H1 (cell line): ENCODE measurements at regions not wholly inside any gene's neighbourhood (a gene's known extent, or its start where the extent isn't known, plus 50 kb on each side); places are given as distances from the start of the nearest gene placed in this dataset.

Experiments
- CTCF ChIA-PET: fragments of 300-600 bp; sonication (Branson Sonifier 250); formaldehyde crosslinking; loops from one replicate; lab custom pipeline; 2021; ENCODE audit not compliant: partially characterized antibody; lab: Charles Lee
- POLR2A ChIA-PET: fragments of 300-600 bp; sonication (Branson Sonifier 250); formaldehyde crosslinking; loops from one replicate; lab custom pipeline; 2021; ENCODE audit warnings: inconsistent platforms; ENCODE audit not compliant: partially characterized antibody; lab: Charles Lee
- DNase-seq, 2 experiments: peaks; one replicate each; pipeline versions ENCODE4 v3.0.0 to v3.0.0-alpha.2; 2010 to 2022; ENCODE audit warnings: low spot score in 2 of 2, low read depth in 1 of 2, mixed read lengths in 1 of 2
- FAIRE-seq: peaks from 2 replicates; lab custom pipeline; 2011; peaks lifted over from hg19 to GRCh38; lab: Jason Lieb, UNC
- H2AFZ ChIP-seq: 2 replicates; pipeline ENCODE4 v1.8.1; 2012; ENCODE audit warnings: low read length, inconsistent platforms
- H2AK5ac ChIP-seq: 2 replicates; pipeline ENCODE4 v1.6.1; 2013; ENCODE audit warnings: low read depth, low read length
- H2BK120ac ChIP-seq: replicated peaks from 2 replicates; pipeline ENCODE3; 2013; ENCODE audit warnings: low read depth, low read length, inconsistent platforms
- H2BK12ac ChIP-seq: 2 replicates; pipeline ENCODE4 v1.6.1; 2013; ENCODE audit warnings: low read depth, low read length
- H2BK15ac ChIP-seq: 2 replicates; pipeline ENCODE4 v1.6.1; 2013; ENCODE audit warnings: low read length
- H2BK20ac ChIP-seq: 2 replicates; pipeline ENCODE4 v1.6.1; 2013; ENCODE audit warnings: low read length
- H2BK5ac ChIP-seq: 2 replicates; pipeline ENCODE4 v1.6.1; 2013; ENCODE audit warnings: low read depth, low read length
- H3K14ac ChIP-seq: 2 replicates; pipeline ENCODE4 v1.6.1; 2013; ENCODE audit warnings: inconsistent platforms; ENCODE audit not compliant: insufficient read length
- H3K18ac ChIP-seq: 2 replicates; pipeline ENCODE4 v1.6.1; 2013; ENCODE audit warnings: low read length; ENCODE audit errors: extremely low read depth
- H3K23ac ChIP-seq: 2 replicates; pipeline ENCODE4 v1.6.1; 2013; ENCODE audit warnings: inconsistent platforms; ENCODE audit not compliant: insufficient read length
- H3K23me2 ChIP-seq: 2 replicates; pipeline ENCODE4 v1.6.1; 2013; ENCODE audit warnings: low read depth, low read length
- H3K27ac ChIP-seq: 2 replicates; pipeline ENCODE4 v1.6.1; 2011; ENCODE audit warnings: low read depth, low read length, inconsistent platforms
- H3K27me3 ChIP-seq, 4 experiments: replicated peaks in 1 of 4; 1 replicate in 1 of 4; 2 replicates in 3 of 4; pipeline versions ENCODE4 v1.6.1 to v1.8.1; 2011 to 2013; ENCODE audit warnings: low read length in 3 of 4, mild to moderate bottlenecking in 3 of 4, inconsistent platforms in 2 of 4, mixed read lengths in 2 of 4, moderate library complexity in 1 of 4; ENCODE audit not compliant: control insufficient read depth in 3 of 4, insufficient read depth in 3 of 4; ENCODE audit errors: extremely low read depth in 1 of 4
- H3K36me3 ChIP-seq, 4 experiments: 2 replicates each; pipeline versions ENCODE4 v1.6.1 to v1.8.1; 2011 to 2013; ENCODE audit warnings: mild to moderate bottlenecking in 4 of 4, low read length in 3 of 4, moderate library complexity in 2 of 4, control low read depth in 1 of 4, inconsistent platforms in 1 of 4; ENCODE audit not compliant: insufficient read depth in 4 of 4, control insufficient read depth in 2 of 4
- H3K4ac ChIP-seq: replicated peaks from 2 replicates; pipeline ENCODE3; 2013; ENCODE audit warnings: low read length, low read depth, mixed read lengths, inconsistent platforms; ENCODE audit not compliant: insufficient read length
- H3K4me1 ChIP-seq, 4 experiments: replicated peaks in 1 of 4; 1 replicate in 1 of 4; 2 replicates in 3 of 4; pipeline versions ENCODE4 v1.6.1 to v1.8.1; 2011 to 2013; ENCODE audit warnings: low read length in 3 of 4, inconsistent platforms in 2 of 4, mixed read lengths in 1 of 4; ENCODE audit not compliant: insufficient read depth in 4 of 4, control insufficient read depth in 3 of 4
- H3K4me2 ChIP-seq, 2 experiments: 2 replicates each; pipeline versions ENCODE4 v1.6.1 to v1.8.1; 2011 to 2013; ENCODE audit warnings: low read depth in 2 of 2, low read length in 2 of 2, control low read depth in 1 of 2, inconsistent platforms in 1 of 2, mild to moderate bottlenecking in 1 of 2; ENCODE audit not compliant: insufficient read depth in 1 of 2
- H3K4me3 ChIP-seq, 4 experiments: fragments of 200-600, 300-600 bp in 1 of 4; sonication (generic), shearing (Covaris generic), sonication (Bioruptor Twin) in 1 of 4; 2 replicates each; pipeline versions ENCODE4 v1.5.1 to v1.8.1; 2011 to 2016; ENCODE audit warnings: low read length in 4 of 4, low read depth in 3 of 4, control low read depth in 2 of 4, inconsistent platforms in 2 of 4, mild to moderate bottlenecking in 2 of 4, mixed read lengths in 1 of 4, moderate library complexity in 1 of 4; ENCODE audit not compliant: insufficient read depth in 2 of 4; ENCODE audit errors: extremely low read depth in 1 of 4
- H3K56ac ChIP-seq: replicated peaks from 2 replicates; pipeline ENCODE3; 2013; ENCODE audit warnings: low read depth, mild to moderate bottlenecking, mixed read lengths, low read length, inconsistent platforms; ENCODE audit not compliant: insufficient read length
- H3K79me1 ChIP-seq: 2 replicates; pipeline ENCODE4 v1.6.1; 2013; ENCODE audit warnings: low read depth, low read length, control low read depth
- H3K79me2 ChIP-seq, 2 experiments: 2 replicates each; pipeline versions ENCODE4 v1.6.1 to v1.8.1; 2012 to 2013; ENCODE audit warnings: low read length in 2 of 2, mild to moderate bottlenecking in 2 of 2, inconsistent platforms in 1 of 2; ENCODE audit not compliant: insufficient read depth in 2 of 2, control insufficient read depth in 1 of 2
- H3K9ac ChIP-seq, 4 experiments: replicated peaks in 1 of 4; 1 replicate in 1 of 4; 2 replicates in 3 of 4; pipeline versions ENCODE4 v1.6.1 to v1.8.1; 2011 to 2013; ENCODE audit warnings: low read depth in 3 of 4, low read length in 3 of 4, control low read depth in 2 of 4, mild to moderate bottlenecking in 2 of 4, moderate library complexity in 2 of 4, inconsistent platforms in 1 of 4; ENCODE audit errors: extremely low read depth in 1 of 4
- H3K9me3 ChIP-seq, 2 experiments: 2 replicates each; pipeline versions ENCODE4 v1.6.1 to v1.8.1; 2012 to 2013; ENCODE audit warnings: mild to moderate bottlenecking in 2 of 2, moderate library complexity in 2 of 2, control low read depth in 1 of 2, inconsistent platforms in 1 of 2, low read depth in 1 of 2, low read length in 1 of 2, mixed read lengths in 1 of 2; ENCODE audit not compliant: insufficient read depth in 2 of 2
- H4K20me1 ChIP-seq, 2 experiments: replicated peaks in 1 of 2; 2 replicates each; pipeline versions ENCODE3 to v1.8.1; 2011 to 2013; ENCODE audit warnings: inconsistent platforms in 2 of 2, low read length in 2 of 2, mild to moderate bottlenecking in 1 of 2; ENCODE audit not compliant: insufficient read depth in 2 of 2, control insufficient read depth in 1 of 2
- H4K5ac ChIP-seq: 2 replicates; pipeline ENCODE4 v1.6.1; 2013; ENCODE audit warnings: low read length, low read depth, mixed read lengths, inconsistent platforms; ENCODE audit not compliant: insufficient read length
- H4K8ac ChIP-seq: 2 replicates; pipeline ENCODE4 v1.8.0; 2013; ENCODE audit warnings: mild to moderate bottlenecking, moderate library complexity, low read length, inconsistent platforms; ENCODE audit not compliant: insufficient read depth; ENCODE audit errors: extremely low read depth
- H4K91ac ChIP-seq: replicated peaks from 2 replicates; pipeline ENCODE3; 2013; ENCODE audit warnings: low read length, mixed read lengths, inconsistent platforms; ENCODE audit not compliant: insufficient read length
- BACH1 ChIP-seq: IDR thresholded peaks from 2 replicates; pipeline ENCODE4 v1.6.1; 2012; ENCODE audit warnings: low read length, improper control_type of control experiment
- CBX5 ChIP-seq: fragments of 300-800, 300-1000 bp; sonication (generic); IDR thresholded peaks from 2 replicates; pipeline ENCODE4 v1.7.1; 2016; ENCODE audit warnings: antibody characterized with exemption, low read length, low read depth
- CHD1 ChIP-seq: IDR thresholded peaks from 2 replicates; pipeline ENCODE4 v1.6.1; 2012; ENCODE audit warnings: low read depth, low read length, improper control_type of control experiment
- CHD2 ChIP-seq: IDR thresholded peaks from 2 replicates; pipeline ENCODE4 v1.6.1; 2012; ENCODE audit warnings: low read length, improper control_type of control experiment
- EGR1 ChIP-seq: IDR thresholded peaks from 2 replicates; pipeline ENCODE4 v1.6.1; 2011; ENCODE audit warnings: low read depth, low read length, borderline replicate concordance
- EP300 ChIP-seq, 2 experiments: IDR thresholded peaks; 1 replicate in 1 of 2; 2 replicates in 1 of 2; pipeline ENCODE4 v1.6.1; 2011 to 2012; ENCODE audit warnings: low read depth in 2 of 2, low read length in 2 of 2, mild to moderate bottlenecking in 2 of 2, borderline replicate concordance in 1 of 2, inconsistent platforms in 1 of 2, moderate library complexity in 1 of 2
- EZH2 ChIP-seq: fragments of 200-600 bp; sonication (generic); IDR thresholded peaks from 2 replicates; pipeline ENCODE4 v1.7.1; 2012; ENCODE audit warnings: low read depth, mild to moderate bottlenecking, moderate library complexity, low read length, inconsistent platforms; ENCODE audit not compliant: severe bottlenecking
- JUN ChIP-seq: IDR thresholded peaks from 2 replicates; pipeline ENCODE4 v1.6.1; 2011; ENCODE audit warnings: low read depth, mild to moderate bottlenecking, improper control_type of control experiment, low read length
- KDM1A ChIP-seq: fragments of 200-600, 300-600 bp; sonication (generic); IDR thresholded peaks from 2 replicates; pipeline ENCODE4 v1.7.1; 2016; ENCODE audit warnings: mild to moderate bottlenecking, low read length, borderline replicate concordance
- KDM5A ChIP-seq: fragments of 200-600 bp; IDR thresholded peaks from 2 replicates; pipeline ENCODE4 v1.7.1; 2012; ENCODE audit warnings: mild to moderate bottlenecking, low read length, inconsistent platforms, mixed read lengths
- NANOG ChIP-seq: IDR thresholded peaks from 2 replicates; pipeline ENCODE4 v1.6.1; 2011; ENCODE audit warnings: low read length, low read depth, mild to moderate bottlenecking, inconsistent platforms; ENCODE audit not compliant: insufficient read depth, poor library complexity, severe bottlenecking
- SIRT6 ChIP-seq: IDR thresholded peaks from one replicate; pipeline ENCODE4 v1.7.1; 2012; ENCODE audit warnings: low read length, inconsistent platforms
- TAF7 ChIP-seq: optimal IDR thresholded peaks from 2 replicates; pipeline ENCODE3; 2011; ENCODE audit warnings: low read depth, mild to moderate bottlenecking, inconsistent platforms, low read length, moderate library complexity, borderline replicate concordance
- YY1 ChIP-seq: IDR thresholded peaks from 2 replicates; pipeline ENCODE4 v1.6.1; 2011; ENCODE audit warnings: low read depth, mild to moderate bottlenecking, low read length
- ZNF274 ChIP-seq: IDR thresholded peaks from 2 replicates; pipeline ENCODE4 v1.7.0; 2012; ENCODE audit warnings: low read length, borderline replicate concordance; ENCODE audit errors: extremely low read depth
- WGBS, 2 experiments: shearing (Covaris generic) in 1 of 2; methylation state at CpG; one replicate each; pipeline versions ENCODE4 v1.1.6 to v1.1.7; 2013 to 2015; ENCODE audit warnings: low lambda C conversion rate in 2 of 2, mixed read lengths in 2 of 2, inconsistent platforms in 1 of 2, low coverage in 1 of 2, missing lambda C conversion rate in 1 of 2; ENCODE audit not compliant: insufficient replicate concordance in 2 of 2, insufficient coverage in 1 of 2, insufficient read length in 1 of 2; ENCODE audit errors: extremely low coverage in 1 of 2, missing lambda C conversion rate in 1 of 2; 5-methylcytosine and 5-hydroxymethylcytosine counted together

GRCh38 chr11:93053864-93054263 is 84.4 kb downstream of the MTNR1B start:
- no peak for FAIRE-seq
- TF ChIP-seq KDM5A (no peak), CHD2 (no peak), NANOG (no peak), BACH1 (no peak), CBX5 (no peak), ZNF274 (no peak), EGR1 (no peak), EZH2 (no peak), TAF7 (no peak), YY1 (no peak), EP300 (IDR thresholded peaks at IDR 0.05; ENCODE audit: borderline replicate concordance in 1 of 2, low read depth in 2 of 2, low read length in 2 of 2) (no peak), SIRT6 (no peak), JUN (no peak), CHD1 (no peak), KDM1A (no peak)

More at GRCh38 chr11:93053864-93054263, 84.4 kb downstream of the MTNR1B start:
- no peak overlapping the region for H3K18ac ChIP-seq
- H3K9me3 ChIP-seq, result no peaks in the 10 kb centered on the region
- H3K36me3 ChIP-seq, result no peaks in the 10 kb centered on the region
- H3K79me2 ChIP-seq, result no peaks in the 10 kb centered on the region
- DNase-seq, result no peak
- no peak overlapping the region for H2AK5ac ChIP-seq
- no peak overlapping the region for H2AFZ ChIP-seq
- H4K8ac ChIP-seq, result peak overlapping the region; percentile 57; the same call in 1 of the 2 replicates
- no peaks in the 10 kb centered on the region for H3K27me3 ChIP-seq
- H4K20me1 ChIP-seq, result no peaks in the 10 kb centered on the region
- no peak overlapping the region for H2BK12ac ChIP-seq
- H3K23ac ChIP-seq, result no peak overlapping the region
- no peak overlapping the region for H3K9ac ChIP-seq
- H3K23me2 ChIP-seq, result no peaks in the 10 kb centered on the region
- H3K4me1 ChIP-seq, result no peaks in the 10 kb centered on the region
- no peak overlapping the region for H2BK120ac ChIP-seq
- H2BK15ac ChIP-seq, result no peak overlapping the region
- H3K4ac ChIP-seq, result no peak overlapping the region
- ChIA-PET CTCF (interaction anchor here (0.7 to 2.3 kb wide), 5 partner anchors 11 to 112 kb away, joined by 3 to 11 read pairs (median 4); no protein-coding TSS in a partner anchor), POLR2A (interaction anchor here (1.3 to 1.4 kb wide), 2 partner anchors 11 to 18 kb away, joined by 3 to 4 read pairs; no protein-coding TSS in a partner anchor)
- no peak overlapping the region for H3K4me3 ChIP-seq
- no peak overlapping the region for H4K5ac ChIP-seq
- no peak overlapping the region for H3K56ac ChIP-seq
- H3K79me1 ChIP-seq, result no peaks in the 10 kb centered on the region
- H2BK20ac ChIP-seq, result no peak overlapping the region
- H4K91ac ChIP-seq, result no peak overlapping the region
- H3K27ac ChIP-seq, result no peak overlapping the region
- WGBS, 2 experiments, result 97% methylated on average over 2 of the region's 2 CpGs; no CpG with 5 or more reads in 1 of the 2 experiments
- H3K14ac ChIP-seq, result no peak overlapping the region
- no peak overlapping the region for H2BK5ac ChIP-seq
- H3K4me2 ChIP-seq, result no peak overlapping the region
